ENCODE measurements at regions not wholly inside any gene's neighbourhood (a gene's known extent, or its start where the extent isn't known, plus 50 kb on each side); places are given as distances from the start of the nearest gene placed in this dataset.
"Not testable (repeated sequence)": the region's sequence is repeated elsewhere in the genome, so short reads cannot be mapped to it uniquely, and the experiment has no call there.

- H3K27me3 ChIP-seq (ENCODE audit: control insufficient read depth in 1 of 2, insufficient read depth in 2 of 2, low read length in 1 of 2) = no peaks in the 10 kb centered on the region
- H3K4me1 ChIP-seq (ENCODE audit: control insufficient read depth in 1 of 2, insufficient read depth in 2 of 2, low read length in 2 of 2) = peaks cover 0 to 9% of the 10 kb centered on the region in 2 donors
- H3K4me3 ChIP-seq (ENCODE audit: low read length in 2 of 2) = no peak overlapping the region
- no peak overlapping the region for H3K27ac ChIP-seq (ENCODE audit: low read depth in 1 of 2, low read length in 2 of 2)
- no peaks in the 10 kb centered on the region for H3K9me3 ChIP-seq (ENCODE audit: control insufficient read depth, low read length)
- intact Hi-C loops (cut with DNase I) = no loop called here
- H3K36me3 ChIP-seq (ENCODE audit: control insufficient read depth in 1 of 2, insufficient read depth in 2 of 2, low read length in 1 of 2) = no peaks in the 10 kb centered on the region
- no peak for DNase-seq
- peak; percentile 25 for ATAC-seq (ENCODE audit: low FRiP score)
- 4 to 5% methylated on average over 2 of the region's 2 CpGs for WGBS, 2 donors
Observed at GRCh38 chr13:50421473-50422130, 406.4 kb downstream of the KCNRG start.

DNA sequence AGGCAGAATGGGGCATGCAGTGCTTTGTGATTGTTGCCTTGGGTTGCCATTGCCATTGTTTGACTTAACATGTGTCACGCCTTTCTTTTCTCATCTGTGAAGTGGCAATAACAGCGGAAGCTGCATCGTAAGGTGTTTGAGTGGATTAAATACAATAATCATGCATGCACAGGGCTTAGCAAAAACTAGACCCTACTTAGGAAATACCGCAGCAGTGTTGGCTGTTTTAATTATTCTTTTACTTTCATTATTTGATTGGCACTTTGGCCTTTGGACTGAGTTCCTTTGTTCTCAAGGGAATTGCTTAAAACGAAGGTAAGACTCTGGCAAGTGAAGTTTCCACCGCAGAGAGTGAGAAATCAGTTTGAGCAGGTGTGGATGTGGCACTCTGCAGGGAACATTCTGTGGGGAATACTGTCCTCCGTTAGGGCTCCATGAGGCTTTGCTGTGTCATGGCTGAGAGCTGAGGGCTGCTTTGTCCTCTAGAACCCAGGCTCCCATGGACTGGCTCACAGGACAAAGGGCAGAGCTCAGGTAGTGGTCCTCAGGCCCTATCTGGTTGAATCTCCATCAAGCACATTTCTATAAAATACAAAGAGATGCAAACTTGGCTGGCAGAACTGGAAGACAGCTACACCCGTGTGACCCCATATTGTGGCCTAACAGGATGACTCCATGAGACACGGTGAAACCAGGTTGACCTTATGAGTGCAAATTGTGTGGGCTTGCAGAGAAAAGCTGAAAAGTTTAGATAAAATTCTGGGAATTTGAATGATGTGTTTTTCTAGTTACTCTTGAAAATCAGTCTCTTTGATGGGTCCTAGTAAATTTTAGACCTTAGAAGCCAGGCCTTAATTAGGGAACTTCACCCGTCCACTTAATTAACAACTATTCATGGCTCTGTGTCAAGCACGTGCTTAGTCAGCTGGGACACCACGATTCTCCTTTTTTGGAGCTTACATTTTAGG is 407.2 kb downstream of the KCNRG start:
- H3K27ac ChIP-seq (ENCODE audit: low read depth in 1 of 2, low read length in 2 of 2) = peak overlapping the region in 1 of 2 donors; percentile 7
- H3K36me3 ChIP-seq (ENCODE audit: control insufficient read depth in 1 of 2, insufficient read depth in 2 of 2, low read length in 1 of 2) = no peaks in the 10 kb centered on the region
- no peaks in the 10 kb centered on the region for H3K9me3 ChIP-seq (ENCODE audit: control insufficient read depth, low read length)
- WGBS, 2 donors = 68 to 69% methylated on average over 12 of the region's 12 CpGs
- H3K4me1 ChIP-seq (ENCODE audit: control insufficient read depth in 1 of 2, insufficient read depth in 2 of 2, low read length in 2 of 2) = peaks cover 0 to 9% of the 10 kb centered on the region in 2 donors
- DNase-seq = no peak
- ATAC-seq (ENCODE audit: low FRiP score) = no peak
- H3K4me3 ChIP-seq (ENCODE audit: low read length in 2 of 2) = no peak overlapping the region
- H3K27me3 ChIP-seq (ENCODE audit: control insufficient read depth in 1 of 2, insufficient read depth in 2 of 2, low read length in 1 of 2) = no peaks in the 10 kb centered on the region
- intact Hi-C loops (cut with DNase I) = no loop called here

DNA sequence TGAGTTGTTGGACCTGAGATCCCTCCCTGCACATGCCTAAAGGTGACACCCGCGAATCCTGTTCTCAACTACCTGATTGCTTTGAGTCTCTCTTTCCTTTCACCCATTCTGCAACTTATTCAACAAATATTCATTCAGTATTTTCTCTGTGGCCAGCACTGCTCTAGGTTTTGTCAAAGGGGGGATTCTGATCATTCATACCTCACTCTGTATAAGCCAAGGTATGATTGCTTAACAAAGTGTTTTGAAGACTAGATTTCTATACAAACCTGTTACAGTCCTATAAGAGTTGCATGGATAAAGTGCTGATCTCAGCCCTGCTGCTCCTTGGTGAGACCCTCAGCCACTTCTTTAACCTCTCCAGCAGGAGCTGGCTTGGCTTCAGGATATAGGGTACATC is 409.7 kb downstream of the KCNRG start:
- 95 to 99% methylated on average over 2 of the region's 2 CpGs for WGBS, 2 donors
- H3K36me3 ChIP-seq (ENCODE audit: control insufficient read depth in 1 of 2, insufficient read depth in 2 of 2, low read length in 1 of 2) = no peaks in the 10 kb centered on the region
- intact Hi-C loops (cut with DNase I) = no loop called here
- ATAC-seq (ENCODE audit: low FRiP score) (no peak), DNase-seq (no peak)
- H3K4me3 ChIP-seq (ENCODE audit: low read length in 2 of 2) = no peak overlapping the region
- H3K27ac ChIP-seq (ENCODE audit: low read depth in 1 of 2, low read length in 2 of 2) = no peak overlapping the region
- no peaks in the 10 kb centered on the region for H3K27me3 ChIP-seq (ENCODE audit: control insufficient read depth in 1 of 2, insufficient read depth in 2 of 2, low read length in 1 of 2)
- H3K4me1 ChIP-seq (ENCODE audit: control insufficient read depth in 1 of 2, insufficient read depth in 2 of 2, low read length in 2 of 2) = peaks cover 0 to 9% of the 10 kb centered on the region in 2 donors
- no peaks in the 10 kb centered on the region for H3K9me3 ChIP-seq (ENCODE audit: control insufficient read depth, low read length)

DNA sequence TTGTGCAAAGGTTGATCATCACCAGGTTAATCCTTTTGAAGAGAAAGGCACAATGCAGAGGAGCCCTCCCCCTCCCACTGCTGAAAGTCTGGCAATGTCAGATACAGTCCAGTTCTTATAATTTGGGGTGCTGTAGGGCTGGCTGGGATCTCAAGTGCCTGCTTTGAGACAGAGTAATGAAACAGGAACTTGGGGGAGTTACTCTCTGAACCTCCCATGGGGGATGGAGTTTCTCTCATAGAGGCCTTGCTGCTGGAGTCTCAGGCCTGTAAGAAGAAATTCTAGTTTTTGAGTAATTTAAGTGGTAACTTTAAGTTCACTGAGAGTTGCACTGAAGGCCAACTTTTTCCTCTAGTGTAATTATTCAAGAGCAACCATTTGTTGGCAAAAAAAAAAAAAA is 410.5 kb downstream of the KCNRG start:
- peaks cover 0 to 9% of the 10 kb centered on the region in 2 donors for H3K4me1 ChIP-seq (ENCODE audit: control insufficient read depth in 1 of 2, insufficient read depth in 2 of 2, low read length in 2 of 2)
- no peak overlapping the region for H3K4me3 ChIP-seq (ENCODE audit: low read length in 2 of 2)
- H3K9me3 ChIP-seq (ENCODE audit: control insufficient read depth, low read length) = no peaks in the 10 kb centered on the region
- no peak for DNase-seq
- H3K36me3 ChIP-seq (ENCODE audit: control insufficient read depth in 1 of 2, insufficient read depth in 2 of 2, low read length in 1 of 2) = no peaks in the 10 kb centered on the region
- no peak for ATAC-seq (ENCODE audit: low FRiP score)
- H3K27ac ChIP-seq (ENCODE audit: low read depth in 1 of 2, low read length in 2 of 2) = no peak overlapping the region
- no peaks in the 10 kb centered on the region for H3K27me3 ChIP-seq (ENCODE audit: control insufficient read depth in 1 of 2, insufficient read depth in 2 of 2, low read length in 1 of 2)
- intact Hi-C loops (cut with DNase I) = no loop called here

DNA sequence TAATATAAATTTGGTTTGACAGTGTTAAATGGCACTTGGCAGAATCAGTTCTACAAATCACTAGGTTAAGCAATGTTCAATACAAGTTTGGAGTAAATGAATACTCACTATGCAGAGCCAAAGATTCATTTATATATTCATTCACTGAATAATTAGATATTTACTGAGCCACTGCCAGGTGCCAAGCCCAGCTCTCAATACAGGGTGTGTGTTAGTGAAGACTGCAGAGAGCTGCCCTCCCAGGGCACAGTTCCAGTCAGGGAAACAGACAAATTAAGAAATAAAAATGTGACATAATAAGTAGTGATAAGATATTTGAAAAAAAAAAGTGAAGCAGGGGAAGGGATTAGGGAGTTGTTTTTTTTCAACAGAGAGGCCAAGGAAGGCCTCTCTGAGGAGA is 411.7 kb downstream of the KCNRG start:
- intact Hi-C loops (cut with DNase I) = no loop called here
- ATAC-seq (ENCODE audit: low FRiP score) (no peak), DNase-seq (no peak)
- H3K4me3 ChIP-seq (ENCODE audit: low read length in 2 of 2) = no peak overlapping the region
- no peaks in the 10 kb centered on the region for H3K27me3 ChIP-seq (ENCODE audit: control insufficient read depth in 1 of 2, insufficient read depth in 2 of 2, low read length in 1 of 2)
- H3K36me3 ChIP-seq (ENCODE audit: control insufficient read depth in 1 of 2, insufficient read depth in 2 of 2, low read length in 1 of 2) = no peaks in the 10 kb centered on the region
- H3K9me3 ChIP-seq (ENCODE audit: control insufficient read depth, low read length) = no peaks in the 10 kb centered on the region
- no peak overlapping the region for H3K27ac ChIP-seq (ENCODE audit: low read depth in 1 of 2, low read length in 2 of 2)
- peaks cover 0 to 5% of the 10 kb centered on the region in 2 donors for H3K4me1 ChIP-seq (ENCODE audit: control insufficient read depth in 1 of 2, insufficient read depth in 2 of 2, low read length in 2 of 2)

GRCh38 chr13:50427511-50427910 is 412.3 kb downstream of the KCNRG start:
- H3K9me3 ChIP-seq (ENCODE audit: control insufficient read depth, low read length); intact Hi-C loops (cut with DNase I); H3K4me1 ChIP-seq (ENCODE audit: control insufficient read depth in 1 of 2, insufficient read depth in 2 of 2, low read length in 2 of 2); H3K36me3 ChIP-seq (ENCODE audit: control insufficient read depth in 1 of 2, insufficient read depth in 2 of 2, low read length in 1 of 2); H3K4me3 ChIP-seq (ENCODE audit: low read length in 2 of 2); H3K27me3 ChIP-seq (ENCODE audit: control insufficient read depth in 1 of 2, insufficient read depth in 2 of 2, low read length in 1 of 2); DNase-seq; ATAC-seq (ENCODE audit: low FRiP score); H3K27ac ChIP-seq (ENCODE audit: low read depth in 1 of 2, low read length in 2 of 2): not testable (repeated sequence)
- 94 to 97% methylated on average over 9 of the region's 9 CpGs for WGBS, 2 donors

DNA sequence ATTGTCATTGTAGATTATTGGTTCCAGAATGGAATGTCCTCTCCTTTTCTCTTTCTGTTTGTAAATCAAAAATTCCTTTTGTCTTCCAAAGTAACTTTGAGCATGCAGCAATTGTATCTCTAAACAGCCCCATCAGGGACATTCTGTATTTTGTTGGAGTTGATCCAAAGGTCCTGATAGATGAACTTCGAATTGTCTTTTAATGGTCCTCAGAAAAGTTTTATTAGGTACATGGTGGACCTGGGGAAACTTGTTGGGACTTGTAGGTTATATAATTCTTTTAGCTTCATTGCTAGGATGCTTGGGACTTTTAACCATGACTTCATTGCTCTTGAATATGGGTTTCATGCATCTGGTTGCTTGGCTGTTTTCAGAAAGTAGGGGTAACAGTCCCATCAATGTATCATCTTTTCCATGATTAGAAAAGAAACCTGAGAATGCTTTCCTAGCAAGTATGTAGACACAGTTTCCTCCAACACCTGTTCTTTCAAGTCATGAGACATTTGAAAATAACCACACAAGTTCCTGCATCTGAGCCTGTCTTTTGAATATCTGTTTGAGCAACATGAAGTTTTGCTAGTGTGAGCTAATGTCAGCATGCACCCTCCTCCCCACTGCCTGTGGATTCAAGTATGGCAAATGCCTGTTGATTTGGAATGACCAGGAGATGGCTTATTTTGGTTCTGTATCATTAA is 413.1 kb downstream of the KCNRG start:
- DNase-seq (no peak), ATAC-seq (ENCODE audit: low FRiP score) (no peak)
- intact Hi-C loops (cut with DNase I) = no loop called here
- Histone ChIP-seq H3K4me3 (ENCODE audit: low read length in 2 of 2) (no peak overlapping the region), H3K4me1 (ENCODE audit: control insufficient read depth in 1 of 2, insufficient read depth in 2 of 2, low read length in 2 of 2) (no peaks in the 10 kb centered on the region), H3K27ac (ENCODE audit: low read depth in 1 of 2, low read length in 2 of 2) (no peak overlapping the region), H3K9me3 (ENCODE audit: control insufficient read depth, low read length) (no peaks in the 10 kb centered on the region), H3K27me3 (ENCODE audit: control insufficient read depth in 1 of 2, insufficient read depth in 2 of 2, low read length in 1 of 2) (no peaks in the 10 kb centered on the region), H3K36me3 (ENCODE audit: control insufficient read depth in 1 of 2, insufficient read depth in 2 of 2, low read length in 1 of 2) (no peaks in the 10 kb centered on the region)
- WGBS, 2 donors = 90 to 94% methylated on average over 1 of the region's 1 CpG

DNA sequence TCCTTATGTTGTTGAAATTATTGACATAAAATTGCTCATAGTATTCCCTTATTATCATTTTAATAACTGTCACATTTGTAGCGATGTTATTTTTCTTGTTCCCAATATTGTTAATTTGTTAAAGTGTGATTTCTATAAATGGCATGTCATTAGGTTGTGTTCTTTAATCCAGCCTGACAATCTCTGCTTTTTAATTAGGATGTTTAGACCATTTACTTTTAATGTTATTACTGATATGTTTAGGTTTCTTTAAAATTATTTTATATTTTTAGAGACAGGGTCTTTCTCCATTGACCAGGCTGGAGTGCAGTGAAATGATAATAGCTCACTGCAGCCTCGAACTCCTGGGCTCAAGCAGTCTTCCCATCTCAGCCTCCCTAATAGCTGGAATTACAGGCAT is 408.5 kb downstream of the DLEU7 start:
- H3K9me3 ChIP-seq (ENCODE audit: control insufficient read depth, low read length) = no peaks in the 10 kb centered on the region
- no peak for DNase-seq
- no peak overlapping the region for H3K27ac ChIP-seq (ENCODE audit: low read depth in 1 of 2, low read length in 2 of 2)
- ATAC-seq (ENCODE audit: low FRiP score) = no peak
- H3K36me3 ChIP-seq (ENCODE audit: control insufficient read depth in 1 of 2, insufficient read depth in 2 of 2, low read length in 1 of 2) = no peaks in the 10 kb centered on the region
- no peaks in the 10 kb centered on the region for H3K4me1 ChIP-seq (ENCODE audit: control insufficient read depth in 1 of 2, insufficient read depth in 2 of 2, low read length in 2 of 2)
- H3K27me3 ChIP-seq (ENCODE audit: control insufficient read depth in 1 of 2, insufficient read depth in 2 of 2, low read length in 1 of 2) = peaks cover 0 to 1% of the 10 kb centered on the region in 2 donors
- WGBS, 2 donors = 98 to 99% methylated on average over 2 of the region's 2 CpGs
- H3K4me3 ChIP-seq (ENCODE audit: low read length in 2 of 2) = no peak overlapping the region
- intact Hi-C loops (cut with DNase I) = no loop called here
